Ishikawa (cell line): ENCODE measurements at regions not wholly inside any gene's neighbourhood (a gene's known extent, or its start where the extent isn't known, plus 50 kb on each side); places are given as distances from the start of the nearest gene placed in this dataset.

Experiments used
- CEBPB ChIP-seq: IDR thresholded peaks from 2 replicates; pipeline ENCODE4 v1.6.1; 2012
- CREB1 ChIP-seq: IDR thresholded peaks from 2 replicates; pipeline ENCODE4 v1.6.1; 2012; ENCODE audit warnings: low read depth
- EGR1 ChIP-seq: IDR thresholded peaks from 2 replicates; pipeline ENCODE4 v1.6.1; 2012
- EP300 ChIP-seq: IDR thresholded peaks from 2 replicates; pipeline ENCODE4 v1.6.1; 2012; ENCODE audit warnings: borderline replicate concordance
- FOXM1 ChIP-seq: IDR thresholded peaks from 2 replicates; pipeline ENCODE4 v1.6.1; 2012; ENCODE audit warnings: low read depth, borderline replicate concordance
- NFIC ChIP-seq: IDR thresholded peaks from 2 replicates; pipeline ENCODE4 v1.6.1; 2012
- RAD21 ChIP-seq: IDR thresholded peaks from 2 replicates; pipeline ENCODE4 v1.6.1; 2012; ENCODE audit warnings: low read depth
- TAF1 ChIP-seq: IDR thresholded peaks from 2 replicates; pipeline ENCODE4 v1.6.1; 2012; ENCODE audit warnings: low read depth, mild to moderate bottlenecking
- TCF12 ChIP-seq: IDR thresholded peaks from 2 replicates; pipeline ENCODE4 v1.6.1; 2012; ENCODE audit warnings: low read depth
- TEAD4 ChIP-seq: IDR thresholded peaks from 2 replicates; pipeline ENCODE4 v1.6.1; 2012
- YY1 ChIP-seq: IDR thresholded peaks from 2 replicates; pipeline ENCODE4 v1.6.1; 2012; ENCODE audit warnings: low read depth
- ZBTB7A ChIP-seq: IDR thresholded peaks from 2 replicates; pipeline ENCODE4 v1.6.1; 2012; ENCODE audit warnings: low read depth
- TF ChIP-seq, protein P1 (sequence below): IDR thresholded peaks from 2 replicates; pipeline ENCODE4 v1.6.1; 2012
- TF ChIP-seq, protein P2 (sequence below): IDR thresholded peaks from 2 replicates; pipeline ENCODE4 v1.6.1; 2012
- TF ChIP-seq, protein P3 (sequence below): IDR thresholded peaks from 2 replicates; pipeline ENCODE4 v1.6.1; 2012; ENCODE audit warnings: low read depth, mild to moderate bottlenecking

DNA sequence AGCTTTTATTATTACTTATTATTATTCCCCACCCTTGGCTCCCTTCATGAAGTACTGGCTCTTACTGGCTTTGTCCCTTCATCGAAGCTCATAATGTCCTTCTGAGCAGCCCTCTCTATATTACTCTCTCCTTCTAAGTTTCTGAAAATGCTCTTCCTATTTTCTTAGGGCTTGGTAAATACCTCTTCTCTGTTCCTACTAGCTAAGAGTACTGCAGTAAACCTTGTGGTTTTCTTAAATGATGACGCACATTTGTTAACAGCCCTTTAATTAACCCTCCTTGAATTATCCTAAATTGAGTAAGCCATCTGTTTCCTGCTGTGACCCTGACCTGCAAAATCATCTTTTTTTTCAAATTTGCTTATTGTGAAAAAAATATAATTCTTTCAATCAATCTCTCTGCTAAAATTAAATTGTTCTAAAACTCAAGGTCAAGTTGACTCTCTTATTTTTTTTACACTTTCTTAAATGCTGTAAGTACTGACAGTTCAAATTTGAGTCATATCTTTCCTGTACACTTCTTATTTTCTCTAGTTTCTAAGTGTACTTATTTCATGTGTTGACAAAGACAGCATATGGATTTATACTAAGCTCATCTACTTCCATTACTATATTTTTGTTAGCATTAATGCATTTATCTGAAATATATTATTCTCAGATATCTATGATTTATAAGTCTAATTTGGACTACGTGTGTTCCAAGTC is 148.9 kb downstream of the ADAM29 start:
- TF ChIP-seq, protein P1, sequence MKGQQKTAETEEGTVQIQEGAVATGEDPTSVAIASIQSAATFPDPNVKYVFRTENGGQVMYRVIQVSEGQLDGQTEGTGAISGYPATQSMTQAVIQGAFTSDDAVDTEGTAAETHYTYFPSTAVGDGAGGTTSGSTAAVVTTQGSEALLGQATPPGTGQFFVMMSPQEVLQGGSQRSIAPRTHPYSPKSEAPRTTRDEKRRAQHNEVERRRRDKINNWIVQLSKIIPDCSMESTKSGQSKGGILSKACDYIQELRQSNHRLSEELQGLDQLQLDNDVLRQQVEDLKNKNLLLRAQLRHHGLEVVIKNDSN = no peak
- no peak for TF ChIP-seq YY1
- TF ChIP-seq TCF12 = no peak
- TF ChIP-seq CREB1 = no peak
- TF ChIP-seq RAD21 = no peak
- no peak for TF ChIP-seq CEBPB
- TF ChIP-seq, protein P2, sequence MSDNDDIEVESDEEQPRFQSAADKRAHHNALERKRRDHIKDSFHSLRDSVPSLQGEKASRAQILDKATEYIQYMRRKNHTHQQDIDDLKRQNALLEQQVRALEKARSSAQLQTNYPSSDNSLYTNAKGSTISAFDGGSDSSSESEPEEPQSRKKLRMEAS = no peak
- no peak for TF ChIP-seq NFIC
- no peak for TF ChIP-seq TEAD4
- TF ChIP-seq EP300 = no peak
- no peak for TF ChIP-seq FOXM1
- no peak for TF ChIP-seq TAF1
- TF ChIP-seq ZBTB7A = no peak
- no peak for TF ChIP-seq EGR1

DNA sequence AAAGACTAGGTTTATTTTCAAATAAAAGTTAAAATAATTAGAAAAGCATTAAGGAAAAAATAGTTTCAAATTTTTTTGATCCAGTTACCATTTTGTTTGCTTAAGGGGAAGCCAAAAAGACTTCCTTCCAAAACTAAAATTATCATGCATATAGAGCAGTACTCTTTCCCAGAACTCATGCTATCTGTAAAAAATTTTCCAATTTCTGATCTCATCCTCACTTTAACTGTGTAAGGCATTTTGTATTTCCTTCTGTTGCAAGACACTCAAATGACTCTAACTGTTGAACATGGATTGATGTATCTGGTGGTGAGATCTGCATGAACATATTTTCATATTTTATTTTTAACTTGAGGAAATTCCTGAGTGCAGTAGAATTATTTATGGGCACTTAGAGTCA is 150.1 kb downstream of the ADAM29 start:
- no peak for TF ChIP-seq FOXM1
- TF ChIP-seq RAD21 = no peak
- TF ChIP-seq EP300 = no peak
- TF ChIP-seq, protein P1 = no peak
- no peak for TF ChIP-seq ZBTB7A
- no peak for TF ChIP-seq TEAD4
- TF ChIP-seq NFIC = no peak
- TF ChIP-seq, protein P3, sequence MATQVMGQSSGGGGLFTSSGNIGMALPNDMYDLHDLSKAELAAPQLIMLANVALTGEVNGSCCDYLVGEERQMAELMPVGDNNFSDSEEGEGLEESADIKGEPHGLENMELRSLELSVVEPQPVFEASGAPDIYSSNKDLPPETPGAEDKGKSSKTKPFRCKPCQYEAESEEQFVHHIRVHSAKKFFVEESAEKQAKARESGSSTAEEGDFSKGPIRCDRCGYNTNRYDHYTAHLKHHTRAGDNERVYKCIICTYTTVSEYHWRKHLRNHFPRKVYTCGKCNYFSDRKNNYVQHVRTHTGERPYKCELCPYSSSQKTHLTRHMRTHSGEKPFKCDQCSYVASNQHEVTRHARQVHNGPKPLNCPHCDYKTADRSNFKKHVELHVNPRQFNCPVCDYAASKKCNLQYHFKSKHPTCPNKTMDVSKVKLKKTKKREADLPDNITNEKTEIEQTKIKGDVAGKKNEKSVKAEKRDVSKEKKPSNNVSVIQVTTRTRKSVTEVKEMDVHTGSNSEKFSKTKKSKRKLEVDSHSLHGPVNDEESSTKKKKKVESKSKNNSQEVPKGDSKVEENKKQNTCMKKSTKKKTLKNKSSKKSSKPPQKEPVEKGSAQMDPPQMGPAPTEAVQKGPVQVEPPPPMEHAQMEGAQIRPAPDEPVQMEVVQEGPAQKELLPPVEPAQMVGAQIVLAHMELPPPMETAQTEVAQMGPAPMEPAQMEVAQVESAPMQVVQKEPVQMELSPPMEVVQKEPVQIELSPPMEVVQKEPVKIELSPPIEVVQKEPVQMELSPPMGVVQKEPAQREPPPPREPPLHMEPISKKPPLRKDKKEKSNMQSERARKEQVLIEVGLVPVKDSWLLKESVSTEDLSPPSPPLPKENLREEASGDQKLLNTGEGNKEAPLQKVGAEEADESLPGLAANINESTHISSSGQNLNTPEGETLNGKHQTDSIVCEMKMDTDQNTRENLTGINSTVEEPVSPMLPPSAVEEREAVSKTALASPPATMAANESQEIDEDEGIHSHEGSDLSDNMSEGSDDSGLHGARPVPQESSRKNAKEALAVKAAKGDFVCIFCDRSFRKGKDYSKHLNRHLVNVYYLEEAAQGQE = no peak

DNA sequence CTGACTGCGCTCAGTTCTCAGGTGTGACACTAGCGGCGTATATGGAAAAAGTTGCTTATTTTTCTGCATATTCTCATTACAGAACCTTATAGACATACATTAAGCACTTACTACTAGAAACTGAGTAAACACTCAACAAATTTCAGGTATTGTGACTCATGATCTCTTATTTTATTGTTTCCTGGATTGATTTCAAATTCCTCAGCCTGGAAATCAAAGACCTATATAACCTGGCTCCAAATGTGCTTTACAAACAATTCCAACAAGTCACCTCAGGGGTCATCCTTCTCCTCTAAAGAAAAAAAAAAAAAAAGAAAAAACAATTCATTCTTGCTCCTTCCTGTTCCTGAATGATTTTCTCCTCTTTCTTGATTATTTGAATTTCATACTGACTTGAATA is 152.3 kb downstream of the ADAM29 start:
- TF ChIP-seq, protein P2 = no peak
- TF ChIP-seq CEBPB (no peak), TCF12 (no peak), ZBTB7A (no peak), YY1 (no peak), RAD21 (no peak)

DNA sequence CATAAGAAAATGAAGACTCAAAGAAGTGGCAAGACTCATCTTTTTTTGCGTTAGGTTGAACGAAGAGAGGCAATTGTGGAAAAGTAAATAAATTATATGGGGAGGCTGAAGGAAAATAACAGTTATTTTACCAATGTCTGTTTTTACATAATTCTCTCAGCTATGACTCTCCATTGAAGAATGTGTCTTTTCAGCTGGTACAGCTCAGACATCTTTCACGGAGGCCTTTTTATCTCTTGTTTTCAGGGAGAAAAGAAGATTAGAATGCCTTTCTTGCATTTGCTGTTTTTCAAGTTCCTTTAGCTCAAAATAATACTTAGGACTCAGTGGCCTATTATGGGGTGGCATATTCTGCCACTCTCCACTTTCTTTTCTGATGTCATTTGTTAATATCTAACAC is 153.0 kb downstream of the ADAM29 start:
- no peak for TF ChIP-seq CEBPB
- TF ChIP-seq TAF1 = no peak
- TF ChIP-seq TEAD4 = no peak
- TF ChIP-seq CREB1 = no peak
- TF ChIP-seq FOXM1 = no peak
- TF ChIP-seq ZBTB7A = no peak
- TF ChIP-seq TCF12 = no peak
- no peak for TF ChIP-seq EGR1
- TF ChIP-seq, protein P1 = no peak
- TF ChIP-seq NFIC = no peak
- TF ChIP-seq, protein P2 = no peak
- TF ChIP-seq, protein P3 = no peak
- TF ChIP-seq RAD21 = no peak
- TF ChIP-seq EP300 = no peak
- no peak for TF ChIP-seq YY1

DNA sequence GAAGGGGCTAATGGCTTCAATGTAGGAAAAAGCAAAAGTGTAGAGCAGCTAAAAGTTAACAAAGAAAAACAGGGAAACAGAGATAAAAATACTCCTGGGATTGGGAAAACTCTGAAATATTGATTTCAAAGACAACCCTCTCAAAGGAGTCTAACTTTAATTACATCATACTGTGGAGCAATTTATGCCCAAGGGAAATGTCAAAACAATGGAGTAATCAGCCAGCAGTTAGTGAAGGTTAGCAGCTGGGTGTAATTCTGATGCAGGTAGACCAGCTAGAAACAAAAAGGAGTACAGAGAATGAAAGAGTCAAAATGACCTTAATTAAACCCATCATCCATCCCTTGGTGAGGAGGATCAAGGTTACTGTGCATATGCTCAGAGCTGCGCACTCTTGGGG is 169.0 kb downstream of the ADAM29 start:
- TF ChIP-seq TCF12 (no peak), CREB1 (no peak), TAF1 (no peak), TEAD4 (no peak), EP300 (no peak), YY1 (no peak), EGR1 (no peak), NFIC (no peak), ZBTB7A (no peak)
- TF ChIP-seq, protein P1 = no peak
- TF ChIP-seq, protein P3 = no peak
- TF ChIP-seq, protein P2 = no peak
